H9 (cell line): ENCODE measurements at regions not wholly inside any gene's neighbourhood (a gene's known extent, or its start where the extent isn't known, plus 50 kb on each side); places are given as distances from the start of the nearest gene placed in this dataset.

ENCODE experiments used
- DNase-seq: peaks from one replicate; pipeline ENCODE4 v3.0.0-alpha.2; 2017
- H2AFZ ChIP-seq: one replicate; pipeline ENCODE4 v1.6.1; 2013; ENCODE audit warnings: mild to moderate bottlenecking, low read length, control low read depth, moderate library complexity
- H2AK5ac ChIP-seq: 2 replicates; pipeline ENCODE4 v1.6.1; 2013; ENCODE audit warnings: low read length, control low read depth, mixed read lengths; ENCODE audit not compliant: insufficient read length
- H2BK120ac ChIP-seq: one replicate; pipeline ENCODE4 v1.6.1; 2013; ENCODE audit warnings: low read depth, mild to moderate bottlenecking, low read length, control low read depth, inconsistent platforms; ENCODE audit not compliant: poor library complexity, severe bottlenecking
- H2BK12ac ChIP-seq: 2 replicates; pipeline ENCODE4 v1.6.1; 2013; ENCODE audit warnings: low read length, control low read depth, mixed read lengths, low read depth; ENCODE audit not compliant: insufficient read length
- H2BK15ac ChIP-seq: 2 replicates; pipeline ENCODE4 v1.6.1; 2013; ENCODE audit warnings: low read depth, low read length, control low read depth
- H2BK20ac ChIP-seq: one replicate; pipeline ENCODE4 v1.6.1; 2013; ENCODE audit warnings: low read depth, mild to moderate bottlenecking, low read length, control low read depth, inconsistent platforms; ENCODE audit not compliant: poor library complexity, severe bottlenecking
- H2BK5ac ChIP-seq: 2 replicates; pipeline ENCODE4 v1.6.1; 2013; ENCODE audit warnings: low read length, control low read depth, mixed read lengths; ENCODE audit not compliant: insufficient read length
- H3K14ac ChIP-seq: 2 replicates; pipeline ENCODE4 v1.6.1; 2013; ENCODE audit warnings: low read length, control low read depth; ENCODE audit not compliant: insufficient read depth
- H3K18ac ChIP-seq: 2 replicates; pipeline ENCODE4 v1.6.1; 2013; ENCODE audit warnings: low read depth, mild to moderate bottlenecking, mixed read lengths, low read length, control low read depth; ENCODE audit not compliant: insufficient read length
- H3K23ac ChIP-seq: 2 replicates; pipeline ENCODE4 v1.6.1; 2013; ENCODE audit warnings: low read length, control low read depth, mixed read lengths, low read depth; ENCODE audit not compliant: insufficient read length
- H3K23me2 ChIP-seq: 2 replicates; pipeline ENCODE4 v1.6.1; 2013; ENCODE audit warnings: low read depth, mild to moderate bottlenecking, mixed read lengths, low read length, control low read depth; ENCODE audit not compliant: insufficient read length, poor library complexity, severe bottlenecking
- H3K27ac ChIP-seq: 2 replicates; pipeline ENCODE4 v1.5.1; 2013; ENCODE audit warnings: low read length, control low read depth, mixed read lengths, low read depth; ENCODE audit not compliant: insufficient read length
- H3K27me3 ChIP-seq: 2 replicates; pipeline ENCODE4 v1.6.1; 2013; ENCODE audit warnings: low read length, control low read depth, inconsistent platforms; ENCODE audit not compliant: insufficient read depth
- H3K4ac ChIP-seq: 2 replicates; pipeline ENCODE4 v1.6.1; 2013; ENCODE audit warnings: low read depth, mild to moderate bottlenecking, control low read depth, inconsistent platforms, low read length, moderate library complexity
- H3K4me1 ChIP-seq: 2 replicates; pipeline ENCODE4 v1.6.1; 2013; ENCODE audit warnings: low read length, control low read depth, inconsistent platforms; ENCODE audit not compliant: insufficient read depth
- H3K4me2 ChIP-seq: 2 replicates; pipeline ENCODE4 v1.6.1; 2013; ENCODE audit warnings: low read length, control low read depth, mixed read lengths; ENCODE audit not compliant: insufficient read length, insufficient read depth
- H3K56ac ChIP-seq: 2 replicates; pipeline ENCODE4 v1.6.1; 2013; ENCODE audit warnings: low read depth, mild to moderate bottlenecking, mixed read lengths, low read length, control low read depth; ENCODE audit not compliant: insufficient read length
- H3K79me1 ChIP-seq: 2 replicates; pipeline ENCODE4 v1.6.1; 2013; ENCODE audit warnings: low read depth, mild to moderate bottlenecking, moderate library complexity, low read length, control low read depth, inconsistent platforms; ENCODE audit not compliant: insufficient read depth, poor library complexity, severe bottlenecking
- H3K79me2 ChIP-seq: 2 replicates; pipeline ENCODE4 v1.6.1; 2013; ENCODE audit warnings: low read length, control low read depth, inconsistent platforms; ENCODE audit not compliant: insufficient read depth
- H3K9ac ChIP-seq: 2 replicates; pipeline ENCODE4 v1.6.1; 2013; ENCODE audit warnings: low read length, control low read depth, mixed read lengths; ENCODE audit not compliant: insufficient read length; ENCODE audit errors: extremely low read depth
- H3K9me3 ChIP-seq: one replicate; pipeline ENCODE4 v1.6.1; 2013; ENCODE audit warnings: low read depth, low read length, inconsistent platforms; ENCODE audit not compliant: control insufficient read depth
- H3T11ph ChIP-seq: one replicate; pipeline ENCODE4 v1.6.1; 2013; ENCODE audit warnings: mild to moderate bottlenecking, low read length, control low read depth, inconsistent platforms
- H4K20me1 ChIP-seq: one replicate; pipeline ENCODE4 v1.6.1; 2013; ENCODE audit not compliant: control insufficient read depth, insufficient read length, insufficient read depth
- H4K5ac ChIP-seq: 2 replicates; pipeline ENCODE4 v1.6.1; 2013; ENCODE audit warnings: low read depth, mild to moderate bottlenecking, mixed read lengths, low read length, control low read depth; ENCODE audit not compliant: insufficient read length
- H4K8ac ChIP-seq: replicated peaks from 2 replicates; pipeline ENCODE4 v1.6.1; 2013; ENCODE audit warnings: low read length, control low read depth, mixed read lengths, low read depth; ENCODE audit not compliant: insufficient read length
- H4K91ac ChIP-seq: 2 replicates; pipeline ENCODE4 v1.6.1; 2013; ENCODE audit warnings: low read depth, mild to moderate bottlenecking, moderate library complexity, mixed read lengths, low read length, control low read depth; ENCODE audit not compliant: insufficient read length
- H3K27ac Mint-ChIP-seq, 3 experiments: 2 replicates in 2 of 3; 3 replicates in 1 of 3; pipeline ENCODE4 v1.8.0; 2020 to 2021; ENCODE audit warnings: mixed read lengths in 3 of 3, mild to moderate bottlenecking in 1 of 3, moderate library complexity in 1 of 3
- H3K27me3 Mint-ChIP-seq: 2 replicates; pipeline ENCODE4 v1.8.0; 2021; ENCODE audit warnings: low read depth, mild to moderate bottlenecking, moderate library complexity, mixed read lengths
- H3K36me3 Mint-ChIP-seq, 3 experiments: 2 replicates in 2 of 3; 3 replicates in 1 of 3; pipeline ENCODE4 v1.8.0; 2020 to 2021; ENCODE audit warnings: low read depth in 3 of 3, mixed read lengths in 3 of 3; ENCODE audit not compliant: insufficient read depth in 1 of 3
- H3K4me1 Mint-ChIP-seq, 2 experiments: 2 replicates each; pipeline ENCODE4 v1.8.0; 2020; ENCODE audit warnings: mixed read lengths in 2 of 2
- H3K4me3 Mint-ChIP-seq, 2 experiments: 2 replicates in 1 of 2; 3 replicates in 1 of 2; pipeline ENCODE4 v1.8.0; 2020 to 2021; ENCODE audit warnings: mild to moderate bottlenecking in 2 of 2, mixed read lengths in 2 of 2, moderate library complexity in 1 of 2
- H3K9me3 Mint-ChIP-seq, 2 experiments: 2 replicates in 1 of 2; 3 replicates in 1 of 2; pipeline ENCODE4 v1.8.0; 2020; ENCODE audit warnings: mild to moderate bottlenecking in 2 of 2, mixed read lengths in 2 of 2, moderate library complexity in 1 of 2
- WGBS: extraction: QIAGEN DNeasy Blood & Tissue Kit; methylation state at CpG from one replicate; pipeline ENCODE4 v1.1.7; 2013; ENCODE audit warnings: missing lambda C conversion rate, low lambda C conversion rate, mixed read lengths; ENCODE audit not compliant: insufficient read length; ENCODE audit errors: extremely low coverage; 5-methylcytosine and 5-hydroxymethylcytosine counted together
- TF ChIP-seq, protein P1 (sequence below): fragments of 200-600 bp; sonication (generic); conservative IDR thresholded peaks from 3 replicates; pipeline ENCODE4 v1.8.0; 2021; ENCODE audit warnings: antibody characterized with exemption, mild to moderate bottlenecking

DNA sequence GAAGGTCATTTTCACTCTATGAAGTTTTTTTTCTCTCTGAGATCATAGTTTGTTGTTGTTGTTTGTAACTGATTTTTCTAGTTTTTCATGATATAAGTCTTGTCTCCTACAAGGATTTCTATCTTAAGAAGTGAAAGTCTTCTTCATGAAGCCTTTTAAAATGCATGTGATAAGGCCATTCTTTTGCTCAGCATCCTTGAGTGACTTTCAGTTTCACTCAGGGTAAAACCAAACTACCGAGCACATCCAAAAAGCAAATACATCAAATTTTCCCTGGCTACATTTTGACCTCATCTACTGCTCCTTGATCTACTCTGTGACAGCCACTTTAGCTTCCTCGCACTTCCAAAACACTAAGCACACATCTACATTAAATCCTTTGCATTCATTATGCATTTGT is 580.7 kb downstream of the KCTD8 start:
- H4K20me1 ChIP-seq: no peaks in the 10 kb centered on the region
- H3K79me1 ChIP-seq: no peaks in the 10 kb centered on the region
- H2BK120ac ChIP-seq: no peak overlapping the region
- no peaks in the 10 kb centered on the region for H3K4me1 ChIP-seq
- no peak overlapping the region for H3K9ac ChIP-seq
- no peak overlapping the region for H4K5ac ChIP-seq
- H4K8ac ChIP-seq: no peak overlapping the region
- Mint-ChIP-seq H3K4me1 (no peaks in the 10 kb centered on the region), H3K9me3 (peaks cover 17 to 19% of the 10 kb centered on the region in 2 experiments), H3K27ac (no peak overlapping the region), H3K4me3 (no peak overlapping the region), H3K36me3 (peaks cover 6 to 24% (median 16%) of the 10 kb centered on the region in 3 experiments), H3K27me3 (no peaks in the 10 kb centered on the region)
- H3K4me2 ChIP-seq: no peak overlapping the region
- no peak overlapping the region for H2BK5ac ChIP-seq
- H3K79me2 ChIP-seq: no peaks in the 10 kb centered on the region
- no peak overlapping the region for H3K4ac ChIP-seq
- no peak overlapping the region for H3K14ac ChIP-seq
- H3K9me3 ChIP-seq: no peaks in the 10 kb centered on the region
- H3K23ac ChIP-seq: no peak overlapping the region
- H2BK20ac ChIP-seq: no peak overlapping the region
- H4K91ac ChIP-seq: no peak overlapping the region
- no peak overlapping the region for H3K18ac ChIP-seq
- H2BK15ac ChIP-seq: no peak overlapping the region
- H3K27me3 ChIP-seq: no peaks in the 10 kb centered on the region
- TF ChIP-seq, protein P1, sequence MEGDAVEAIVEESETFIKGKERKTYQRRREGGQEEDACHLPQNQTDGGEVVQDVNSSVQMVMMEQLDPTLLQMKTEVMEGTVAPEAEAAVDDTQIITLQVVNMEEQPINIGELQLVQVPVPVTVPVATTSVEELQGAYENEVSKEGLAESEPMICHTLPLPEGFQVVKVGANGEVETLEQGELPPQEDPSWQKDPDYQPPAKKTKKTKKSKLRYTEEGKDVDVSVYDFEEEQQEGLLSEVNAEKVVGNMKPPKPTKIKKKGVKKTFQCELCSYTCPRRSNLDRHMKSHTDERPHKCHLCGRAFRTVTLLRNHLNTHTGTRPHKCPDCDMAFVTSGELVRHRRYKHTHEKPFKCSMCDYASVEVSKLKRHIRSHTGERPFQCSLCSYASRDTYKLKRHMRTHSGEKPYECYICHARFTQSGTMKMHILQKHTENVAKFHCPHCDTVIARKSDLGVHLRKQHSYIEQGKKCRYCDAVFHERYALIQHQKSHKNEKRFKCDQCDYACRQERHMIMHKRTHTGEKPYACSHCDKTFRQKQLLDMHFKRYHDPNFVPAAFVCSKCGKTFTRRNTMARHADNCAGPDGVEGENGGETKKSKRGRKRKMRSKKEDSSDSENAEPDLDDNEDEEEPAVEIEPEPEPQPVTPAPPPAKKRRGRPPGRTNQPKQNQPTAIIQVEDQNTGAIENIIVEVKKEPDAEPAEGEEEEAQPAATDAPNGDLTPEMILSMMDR: no peak
- H3K23me2 ChIP-seq: no peaks in the 10 kb centered on the region
- no peak overlapping the region for H3T11ph ChIP-seq
- no peak overlapping the region for H2AK5ac ChIP-seq
- H2BK12ac ChIP-seq: no peak overlapping the region
- WGBS: no CpG with 5 or more reads among the region's 2 CpGs
- no peak overlapping the region for H3K56ac ChIP-seq
- H2AFZ ChIP-seq: no peak overlapping the region
- H3K27ac ChIP-seq: no peak overlapping the region
- DNase-seq: no peak
